ENCODE measurements at regions not wholly inside any gene's neighbourhood (a gene's known extent, or its start where the extent isn't known, plus 50 kb on each side); places are given as distances from the start of the nearest gene placed in this dataset.

GRCh38 chr14:97058074-97058467 is 260.9 kb downstream of the VRK1 start (continued):
- TF ChIP-seq ZMAT5 (CRISPR knock-in tag; IDR thresholded peaks at IDR 0.05; ENCODE audit: borderline replicate concordance, low read depth) (no peak), DRAP1 (CRISPR knock-in tag; IDR thresholded peaks at IDR 0.05) (no peak), ZNF7 (CRISPR knock-in tag; IDR thresholded peaks at IDR 0.05) (no peak), ZFP90 (CRISPR knock-in tag; IDR thresholded peaks at IDR 0.05; ENCODE audit: borderline replicate concordance) (no peak)

GRCh38 chr14:97058589-97058988 is 261.4 kb downstream of the VRK1 start:
- no peaks in the 10 kb centered on the region for H3K9me3 ChIP-seq (ENCODE audit: low read length)
- DNase-seq (ENCODE audit: low spot score) (no peak), ATAC-seq (no peak), FAIRE-seq (no peak)
- intact Hi-C loops (cut with micrococcal nuclease; ENCODE audit: unreplicated experiment) = no loop called here
- H3K27me3 ChIP-seq (ENCODE audit: control insufficient read depth in 1 of 2, insufficient read depth in 2 of 2, low read length in 2 of 2) = peaks cover 0 to 4% of the 10 kb centered on the region in 2 experiments; a peak in 1 of 5 replicates
- no peak overlapping the region for H3K4me2 ChIP-seq (ENCODE audit: low read depth, low read length)
- no peak overlapping the region for H2AFZ ChIP-seq (ENCODE audit: low read length)
- CTCF ChIA-PET (ENCODE audit: low intra/inter-chr PET ratio, low total read pairs) = no interaction called here
- POLR2A ChIA-PET = no interaction called here
- WGBS (ENCODE audit: low lambda C conversion rate) = 0% methylated on average over 2 of the region's 2 CpGs
- no peaks in the 10 kb centered on the region for H3K36me3 ChIP-seq (replicated peaks in 1 of 2; ENCODE audit: control insufficient read depth in 1 of 2, insufficient read depth in 2 of 2, low read length in 2 of 2)
- no peaks in the 10 kb centered on the region for H3K4me1 ChIP-seq (ENCODE audit: insufficient read depth, low read length)
- no peak overlapping the region for H3K4me3 ChIP-seq (replicated peaks in 1 of 3; ENCODE audit: insufficient read depth in 1 of 3, low read depth in 2 of 3, low read length in 3 of 3)
- no peaks in the 10 kb centered on the region for H4K20me1 ChIP-seq (ENCODE audit: insufficient read depth, low read length)
- BruUV-seq (replicated peaks) = no TSS peak
- no peaks in the 10 kb centered on the region for H3K79me2 ChIP-seq (ENCODE audit: insufficient read depth, low read length)
- in situ Hi-C loops (cut with HindIII; ENCODE audit: extremely low pct_ligation_motif_present, low pct_unique_long_range_greater_than_20kb) = no loop called here
- no peak overlapping the region for H3K27ac ChIP-seq (ENCODE audit: extremely low read length, insufficient read depth, low read length)
- H3K9ac ChIP-seq (ENCODE audit: insufficient read depth, low read depth, low read length) = no peak overlapping the region
- TF ChIP-seq HOMEZ (CRISPR knock-in tag; IDR thresholded peaks at IDR 0.05; ENCODE audit: low read depth) = no peak
- TF ChIP-seq ZNF737 (CRISPR knock-in tag; IDR thresholded peaks at IDR 0.05; ENCODE audit: borderline replicate concordance) = no peak
- no peak for TF ChIP-seq ZNF549 (CRISPR knock-in tag; IDR thresholded peaks at IDR 0.05)
- TF ChIP-seq ZNF138 (CRISPR knock-in tag; IDR thresholded peaks at IDR 0.05; ENCODE audit: low read depth) = no peak
- no peak for TF ChIP-seq ATF4 (CRISPR knock-in tag; IDR thresholded peaks at IDR 0.05)
- TF ChIP-seq ZNF788 (CRISPR knock-in tag; IDR thresholded peaks at IDR 0.05; ENCODE audit: borderline replicate concordance) = no peak
- TF ChIP-seq ZNF891 (CRISPR knock-in tag; IDR thresholded peaks at IDR 0.05) = no peak
- no peak for TF ChIP-seq POGZ (CRISPR knock-in tag; IDR thresholded peaks at IDR 0.05)
- no peak for TF ChIP-seq BATF2 (CRISPR knock-in tag; IDR thresholded peaks at IDR 0.05)
- no peak for TF ChIP-seq JUND (CRISPR knock-in tag; IDR thresholded peaks at IDR 0.05)
- no peak for TF ChIP-seq ZNF362 (CRISPR knock-in tag; IDR thresholded peaks at IDR 0.05; ENCODE audit: borderline replicate concordance)
- TF ChIP-seq SP2 (CRISPR knock-in tag; IDR thresholded peaks at IDR 0.05) = no peak
- TF ChIP-seq SNAI1 (CRISPR knock-in tag; IDR thresholded peaks at IDR 0.05; ENCODE audit: borderline replicate concordance) = no peak
- TF ChIP-seq GRHL1 (CRISPR knock-in tag; conservative IDR thresholded peaks at IDR 0.05) = no peak

All from HepG2 (cell line).